Adrenal gland (tissue), 9 donors: ENCODE measurements at regions not wholly inside any gene's neighbourhood (a gene's known extent, or its start where the extent isn't known, plus 50 kb on each side); places are given as distances from the start of the nearest gene placed in this dataset.

Experiments
- DNase-seq, 7 donors: peaks; one replicate each; pipeline ENCODE4 v3.0.0-alpha.2; 2019 to 2020
- H3K27ac ChIP-seq, 5 donors: fragments of 200-600 bp; sonication (generic) in 4 of 5; 1 replicate in 3 of 5; 2 replicates in 2 of 5; pipeline versions ENCODE4 v1.5.1 to v1.8.0; 2016 to 2020; ENCODE audit warnings: mild to moderate bottlenecking in 1 of 5
- H3K27me3 ChIP-seq: fragments of 200-600 bp; 2 replicates; pipeline ENCODE4 v1.8.0; 2021
- H3K36me3 ChIP-seq, 2 donors: fragments of 200-600 bp; replicated peaks in 1 of 2; 1 replicate in 1 of 2; 2 replicates in 1 of 2; pipeline versions ENCODE4 v1.5.1 to v1.8.0; 2018 to 2022
- H3K4me1 ChIP-seq, 2 donors: fragments of 200-600 bp; replicated peaks in 1 of 2; 1 replicate in 1 of 2; 2 replicates in 1 of 2; pipeline versions ENCODE4 v1.5.1 to v1.8.0; 2018 to 2021
- H3K4me3 ChIP-seq, 4 donors: fragments of 200-600 bp; sonication (generic) in 3 of 4; one replicate each; pipeline ENCODE4 v1.5.1; 2016 to 2018
- H3K9me3 ChIP-seq, 3 donors: fragments of 200-600 bp; sonication (generic) in 1 of 3; replicated peaks in 1 of 3; 1 replicate in 2 of 3; 2 replicates in 1 of 3; pipeline versions ENCODE4 v1.5.1 to v1.8.0; 2016 to 2021
- POLR2A ChIP-seq, 2 donors: fragments of 450-650 bp; IDR thresholded peaks; one replicate each; pipeline ENCODE4 v1.6.1; 2017; ENCODE audit warnings: antibody characterized with exemption in 2 of 2, mild to moderate bottlenecking in 2 of 2, moderate library complexity in 1 of 2
- WGBS, 4 donors: extraction: QIAGEN DNeasy Blood & Tissue Kit in 2 of 4; methylation state at CpG; one replicate each; pipeline versions ENCODE4 v1.1.5 to v1.1.7; 2013 to 2017; 5-methylcytosine and 5-hydroxymethylcytosine counted together
- intact Hi-C, 2 donors: fragments of 100-400 bp; cut with DNase I; formaldehyde crosslinking; loops; one replicate each; pipeline versions ENCODE4 v1.14.1 to v1.15.0; 2022 to 2023
- TF ChIP-seq, protein P1 (sequence below), 6 experiments: fragments of 450-650 bp in 4 of 6; fragments of 200-600 bp in 2 of 6; sonication (generic) in 1 of 6; IDR thresholded peaks; 1 replicate in 5 of 6; 2 replicates in 1 of 6; pipeline versions ENCODE4 v1.5.1 to v1.8.0; 2016 to 2021; ENCODE audit warnings: antibody characterized with exemption in 6 of 6, mild to moderate bottlenecking in 2 of 6, moderate library complexity in 1 of 6
- donor health status: healthy with polysubstance abuse.
- donor health status: Bipolar disorder and iron deficiency.
- donor health status: DM: yes; HTN: yes; CAD: no.
- donor health status: DM: no; HTN: no; CAD: no.
- donor health status: DM: no; HTN: no; CAD: no.

DNA sequence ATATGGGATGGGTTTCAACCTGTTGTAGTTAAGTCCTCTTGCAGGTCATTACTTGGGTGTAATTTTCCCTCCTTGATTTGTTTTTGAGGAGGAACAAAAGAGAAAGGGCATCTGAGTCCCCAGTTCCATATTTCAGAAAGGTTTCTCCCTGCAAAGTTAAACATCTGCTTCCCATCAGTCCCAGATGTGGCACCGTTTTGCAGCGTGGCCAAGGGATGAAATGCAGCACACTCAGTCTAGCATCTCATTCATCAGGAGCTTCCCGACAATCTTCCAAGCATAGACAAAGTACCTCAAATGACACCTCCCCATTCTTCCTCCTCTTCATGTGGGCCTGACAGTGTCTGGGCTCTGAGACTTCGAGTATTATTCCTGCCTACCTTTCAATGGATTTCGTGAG lies 363.7 kb upstream of the SOX9 start:
- Histone ChIP-seq H3K4me1 (no peaks in the 10 kb centered on the region), H3K36me3 (no peaks in the 10 kb centered on the region), H3K27me3 (no peaks in the 10 kb centered on the region), H3K4me3 (no peak overlapping the region), H3K27ac (no peak overlapping the region), H3K9me3 (no peaks in the 10 kb centered on the region)
- WGBS, 4 donors: 57 to 78% (median 69%) methylated on average over 5 of the region's 5 CpGs
- intact Hi-C loops: no loop called here
- DNase-seq: no peak
- TF ChIP-seq, protein P1, sequence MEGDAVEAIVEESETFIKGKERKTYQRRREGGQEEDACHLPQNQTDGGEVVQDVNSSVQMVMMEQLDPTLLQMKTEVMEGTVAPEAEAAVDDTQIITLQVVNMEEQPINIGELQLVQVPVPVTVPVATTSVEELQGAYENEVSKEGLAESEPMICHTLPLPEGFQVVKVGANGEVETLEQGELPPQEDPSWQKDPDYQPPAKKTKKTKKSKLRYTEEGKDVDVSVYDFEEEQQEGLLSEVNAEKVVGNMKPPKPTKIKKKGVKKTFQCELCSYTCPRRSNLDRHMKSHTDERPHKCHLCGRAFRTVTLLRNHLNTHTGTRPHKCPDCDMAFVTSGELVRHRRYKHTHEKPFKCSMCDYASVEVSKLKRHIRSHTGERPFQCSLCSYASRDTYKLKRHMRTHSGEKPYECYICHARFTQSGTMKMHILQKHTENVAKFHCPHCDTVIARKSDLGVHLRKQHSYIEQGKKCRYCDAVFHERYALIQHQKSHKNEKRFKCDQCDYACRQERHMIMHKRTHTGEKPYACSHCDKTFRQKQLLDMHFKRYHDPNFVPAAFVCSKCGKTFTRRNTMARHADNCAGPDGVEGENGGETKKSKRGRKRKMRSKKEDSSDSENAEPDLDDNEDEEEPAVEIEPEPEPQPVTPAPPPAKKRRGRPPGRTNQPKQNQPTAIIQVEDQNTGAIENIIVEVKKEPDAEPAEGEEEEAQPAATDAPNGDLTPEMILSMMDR (IDR thresholded peaks at IDR 0.05): no peak
- TF ChIP-seq POLR2A (IDR thresholded peaks at IDR 0.05): no peak

DNA sequence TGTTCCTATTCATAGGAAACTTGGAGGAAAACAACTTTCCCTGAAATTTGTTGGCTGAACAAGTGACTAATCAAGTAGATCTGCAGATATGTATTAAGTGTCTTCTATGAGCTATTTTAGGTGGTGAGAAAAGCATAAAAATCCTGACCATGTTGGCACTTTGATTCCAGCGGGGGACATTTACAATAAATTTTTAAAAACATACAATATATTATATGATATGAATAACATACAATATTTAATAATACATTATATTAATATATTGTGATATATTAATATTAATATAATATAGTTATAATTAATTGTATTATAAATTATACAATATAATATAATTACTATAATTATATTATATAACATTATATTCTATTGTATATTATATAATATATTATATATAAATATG lies 362.9 kb upstream of the SOX9 start:
- Histone ChIP-seq H3K27ac (no peak overlapping the region), H3K4me1 (no peaks in the 10 kb centered on the region), H3K27me3 (no peaks in the 10 kb centered on the region), H3K4me3 (no peak overlapping the region), H3K9me3 (no peaks in the 10 kb centered on the region), H3K36me3 (no peaks in the 10 kb centered on the region)
- intact Hi-C loops: no loop called here
- DNase-seq: no peak
- WGBS, 4 donors: 85 to 93% (median 89%) methylated on average over 1 of the region's 1 CpG
- TF ChIP-seq, protein P1 (IDR thresholded peaks at IDR 0.05): no peak
- no peak for TF ChIP-seq POLR2A (IDR thresholded peaks at IDR 0.05)

DNA sequence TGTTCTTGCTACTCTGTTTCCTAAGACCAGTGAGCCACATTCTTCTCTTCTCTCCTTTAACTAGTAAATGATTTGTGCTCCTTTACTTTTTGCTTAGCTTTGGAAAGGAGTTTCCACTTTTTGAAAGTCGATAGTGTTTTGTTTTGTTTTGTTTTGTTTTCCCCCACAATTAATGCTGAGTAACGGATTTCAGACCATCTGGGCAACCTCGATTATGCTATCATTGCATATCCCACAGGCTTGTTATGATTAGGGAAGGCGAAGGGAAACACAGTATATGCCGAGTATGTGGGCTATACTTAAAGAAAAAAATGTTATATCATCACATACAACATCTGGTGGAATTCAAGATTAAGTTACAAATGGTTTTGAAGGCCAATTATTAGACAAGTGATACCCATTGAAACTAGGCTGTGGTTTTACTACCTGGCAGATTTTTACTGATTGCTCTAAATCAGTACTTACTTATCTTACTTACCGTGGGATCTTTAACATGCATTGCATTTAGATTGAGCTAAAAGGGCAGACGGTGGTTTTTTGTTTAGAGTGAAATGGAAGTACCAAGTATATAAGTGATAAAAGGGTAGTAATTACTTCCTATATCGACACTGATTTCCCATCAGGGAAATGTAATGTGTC lies 361.3 kb upstream of the SOX9 start:
- no peak for TF ChIP-seq POLR2A (IDR thresholded peaks at IDR 0.05)
- Histone ChIP-seq H3K27ac (no peak overlapping the region), H3K9me3 (no peaks in the 10 kb centered on the region), H3K4me3 (no peak overlapping the region), H3K4me1 (no peaks in the 10 kb centered on the region), H3K27me3 (no peaks in the 10 kb centered on the region), H3K36me3 (no peaks in the 10 kb centered on the region)
- no peak for DNase-seq
- intact Hi-C loops: no loop called here
- 68 to 76% (median 71%) methylated on average over 8 of the region's 8 CpGs for WGBS, 4 donors

DNA sequence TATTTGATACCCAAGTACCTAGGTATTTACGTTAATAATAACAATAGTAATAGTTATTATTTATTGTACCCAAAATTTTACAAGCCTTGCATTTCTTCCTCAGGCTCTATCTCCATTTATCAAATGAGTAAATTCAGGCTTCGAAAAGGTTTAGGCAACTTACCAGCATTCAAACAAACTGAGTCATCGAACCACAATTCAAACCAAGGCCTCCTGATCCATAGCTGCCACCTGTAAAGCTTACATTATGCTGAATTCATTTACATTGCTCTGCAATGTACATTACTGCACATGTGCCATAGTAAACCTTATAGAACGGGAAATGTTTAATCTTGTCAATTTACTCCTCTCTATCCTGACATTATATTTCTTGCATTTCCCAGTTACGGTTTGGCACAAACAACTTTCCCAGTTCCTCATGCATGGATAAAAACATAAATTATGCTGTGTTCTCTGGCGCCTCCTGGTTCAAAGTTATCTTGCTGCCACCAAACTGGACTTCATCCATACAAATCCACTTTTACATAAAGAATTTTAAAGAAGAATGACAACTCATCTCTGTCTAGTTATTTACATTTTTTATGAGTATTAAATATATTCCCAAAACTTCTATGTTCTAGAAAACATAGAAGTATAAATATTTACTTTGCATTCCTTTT lies 360.6 kb upstream of the SOX9 start:
- Histone ChIP-seq H3K9me3 (no peaks in the 10 kb centered on the region), H3K27me3 (no peaks in the 10 kb centered on the region), H3K36me3 (no peaks in the 10 kb centered on the region), H3K4me1 (no peaks in the 10 kb centered on the region), H3K27ac (no peak overlapping the region), H3K4me3 (no peak overlapping the region)
- DNase-seq: no peak
- TF ChIP-seq POLR2A (IDR thresholded peaks at IDR 0.05): no peak
- TF ChIP-seq, protein P1 (IDR thresholded peaks at IDR 0.05): no peak
- intact Hi-C loops: no loop called here
- WGBS, 4 donors: 52 to 64% (median 60%) methylated on average over 6 of the region's 6 CpGs

DNA sequence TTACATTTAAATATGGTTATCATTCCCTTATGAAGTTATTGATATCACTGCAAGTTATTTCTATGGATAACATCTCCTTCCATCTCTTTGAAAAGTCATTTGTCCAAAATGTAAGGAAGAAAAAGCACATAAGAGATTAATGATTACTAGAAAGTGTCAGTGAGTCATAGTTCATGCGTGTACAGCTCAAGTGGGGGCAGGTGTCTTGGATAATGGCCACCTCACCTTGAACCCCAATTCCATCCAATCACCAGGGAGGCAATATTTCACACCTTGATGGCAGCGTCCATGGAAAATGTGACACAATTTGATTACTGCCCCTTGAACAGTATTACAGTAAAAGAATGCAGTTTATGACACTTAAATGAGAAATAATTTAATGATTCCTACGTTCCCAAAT lies 358.3 kb upstream of the SOX9 start:
- no peak for DNase-seq
- no peak for TF ChIP-seq POLR2A (IDR thresholded peaks at IDR 0.05)
- TF ChIP-seq, protein P1 (IDR thresholded peaks at IDR 0.05): no peak
- intact Hi-C loops: no loop called here
- Histone ChIP-seq H3K27ac (no peak overlapping the region), H3K9me3 (no peaks in the 10 kb centered on the region), H3K27me3 (no peaks in the 10 kb centered on the region), H3K4me1 (no peaks in the 10 kb centered on the region), H3K36me3 (no peaks in the 10 kb centered on the region), H3K4me3 (no peak overlapping the region)
- 48 to 62% (median 55%) methylated on average over 3 of the region's 3 CpGs for WGBS, 4 donors
